ENCODE measurements at regions not wholly inside any gene's neighbourhood (a gene's known extent, or its start where the extent isn't known, plus 50 kb on each side); places are given as distances from the start of the nearest gene placed in this dataset.

- no peak for TF ChIP-seq CTCF (IDR thresholded peaks at IDR 0.05)
- TF ChIP-seq POLR2A (IDR thresholded peaks at IDR 0.05): no peak
- TF ChIP-seq POLR2AphosphoS5 (IDR thresholded peaks at IDR 0.05; ENCODE audit: insufficient read depth in 1 of 2, low read depth in 1 of 2): no peak
- no peak overlapping the region for H3K4me3 ChIP-seq
- intact Hi-C loops (cut with DNase I): loop anchor here (5.0 kb wide), 1 partner anchor 300 kb away; the partner anchor contains the start of genes AMIGO2 and PCED1B
- no peak for DNase-seq (ENCODE audit: extremely low spot score in 2 of 2)
- H3K9me3 ChIP-seq: no peaks in the 10 kb centered on the region
- no peaks in the 10 kb centered on the region for H3K36me3 ChIP-seq
- peaks cover 8% of the 10 kb centered on the region for H3K4me1 ChIP-seq
- H3K27ac ChIP-seq: peak overlapping the region; percentile 51
- no peaks in the 10 kb centered on the region for H3K27me3 ChIP-seq
These were observed 297.2 kb upstream of the AMIGO2 start for GRCh38 chr12:47376927-47377326.

GRCh38 chr12:47373554-47374150 lies 293.9 kb upstream of the AMIGO2 start:
- Histone ChIP-seq H3K4me1 (peaks cover 8% of the 10 kb centered on the region), H3K27ac (no peak overlapping the region), H3K9me3 (no peaks in the 10 kb centered on the region), H3K36me3 (no peaks in the 10 kb centered on the region), H3K4me3 (no peak overlapping the region), H3K27me3 (no peaks in the 10 kb centered on the region)
- TF ChIP-seq POLR2A (IDR thresholded peaks at IDR 0.05): no peak
- TF ChIP-seq CTCF (IDR thresholded peaks at IDR 0.05): no peak
- TF ChIP-seq POLR2AphosphoS5 (IDR thresholded peaks at IDR 0.05; ENCODE audit: insufficient read depth in 1 of 2, low read depth in 1 of 2): no peak
- no peak for DNase-seq (ENCODE audit: extremely low spot score in 2 of 2)
- intact Hi-C loops (cut with DNase I): no loop called here

GRCh38 chr12:47370421-47370820 lies 290.7 kb upstream of the AMIGO2 start:
- no peaks in the 10 kb centered on the region for H3K9me3 ChIP-seq
- intact Hi-C loops (cut with DNase I): no loop called here
- H3K27me3 ChIP-seq: no peaks in the 10 kb centered on the region
- no peak overlapping the region for H3K27ac ChIP-seq
- no peak for TF ChIP-seq POLR2A (IDR thresholded peaks at IDR 0.05)
- peaks cover 6% of the 10 kb centered on the region for H3K4me1 ChIP-seq
- no peaks in the 10 kb centered on the region for H3K36me3 ChIP-seq
- no peak for DNase-seq (ENCODE audit: extremely low spot score in 2 of 2)
- H3K4me3 ChIP-seq: no peak overlapping the region

GRCh38 chr12:47369085-47369484 lies 289.3 kb upstream of the AMIGO2 start:
- Histone ChIP-seq H3K4me3 (no peak overlapping the region), H3K27me3 (no peaks in the 10 kb centered on the region), H3K36me3 (no peaks in the 10 kb centered on the region), H3K9me3 (no peaks in the 10 kb centered on the region), H3K27ac (no peak overlapping the region), H3K4me1 (peaks cover 6% of the 10 kb centered on the region)
- no peak for DNase-seq (ENCODE audit: extremely low spot score in 2 of 2)
- no peak for TF ChIP-seq CTCF (IDR thresholded peaks at IDR 0.05)
- TF ChIP-seq POLR2AphosphoS5 (IDR thresholded peaks at IDR 0.05; ENCODE audit: insufficient read depth in 1 of 2, low read depth in 1 of 2): no peak
- TF ChIP-seq POLR2A (IDR thresholded peaks at IDR 0.05): no peak
- intact Hi-C loops (cut with DNase I): no loop called here

- Histone ChIP-seq H3K36me3 (no peaks in the 10 kb centered on the region), H3K27me3 (no peaks in the 10 kb centered on the region), H3K27ac (no peak overlapping the region), H3K9me3 (no peaks in the 10 kb centered on the region), H3K4me3 (no peak overlapping the region), H3K4me1 (peaks cover 6% of the 10 kb centered on the region)
- TF ChIP-seq POLR2AphosphoS5 (IDR thresholded peaks at IDR 0.05; ENCODE audit: insufficient read depth in 1 of 2, low read depth in 1 of 2) (no peak), CTCF (IDR thresholded peaks at IDR 0.05) (no peak), POLR2A (IDR thresholded peaks at IDR 0.05) (no peak)
- no peak for DNase-seq (ENCODE audit: extremely low spot score in 2 of 2)
- intact Hi-C loops (cut with DNase I): no loop called here
These were observed 288.3 kb upstream of the AMIGO2 start for GRCh38 chr12:47367912-47368537.

All from vagina (tissue), 2 donors.